ENCODE measurements at regions not wholly inside any gene's neighbourhood (a gene's known extent, or its start where the extent isn't known, plus 50 kb on each side); places are given as distances from the start of the nearest gene placed in this dataset.

- TF ChIP-seq ZSCAN18 (tag by site-specific recombination; IDR thresholded peaks at IDR 0.05) (no peak), CTCF (tag by site-specific recombination; IDR thresholded peaks at IDR 0.05) (no peak), ZBTB49 (tag by site-specific recombination; IDR thresholded peaks at IDR 0.05; ENCODE audit: low read depth) (no peak), YY1 (tag by site-specific recombination; IDR thresholded peaks at IDR 0.05) (no peak), KLF8 (tag by site-specific recombination; IDR thresholded peaks at IDR 0.05) (no peak), ZSCAN30 (tag by site-specific recombination; IDR thresholded peaks at IDR 0.05) (no peak)
Observed at GRCh38 chr14:37848985-37849621, 253.7 kb downstream of the TTC6 start.
